ENCODE measurements at regions not wholly inside any gene's neighbourhood (a gene's known extent, or its start where the extent isn't known, plus 50 kb on each side); places are given as distances from the start of the nearest gene placed in this dataset.
A peak's percentile ranks its signal among the peaks of the same experiment; 100 is the strongest.

DNA sequence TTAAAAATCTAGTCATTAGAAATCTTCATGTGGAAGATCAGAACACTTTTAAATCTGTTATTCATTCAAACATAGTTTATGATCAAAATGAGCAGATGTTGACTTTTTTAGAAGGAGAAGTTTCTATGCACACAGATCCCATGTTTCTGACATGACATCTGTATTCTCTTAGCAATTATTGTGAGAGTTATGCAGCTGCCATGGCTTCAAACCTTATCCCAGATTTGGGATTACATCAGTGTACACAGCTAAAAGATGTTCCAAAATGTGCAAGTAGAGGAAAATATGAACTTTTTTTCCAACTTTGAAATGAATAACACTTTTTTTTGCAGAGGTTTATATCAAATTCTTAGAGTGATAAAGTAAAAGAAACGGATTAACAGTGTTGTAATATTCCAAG, 1166.9 kb downstream of the ZPLD1 start:
- no peak for DNase-seq
- no peaks in the 10 kb centered on the region for H3K36me3 ChIP-seq (replicated peaks in 1 of 2; ENCODE audit: insufficient read depth in 1 of 2, low read depth in 2 of 2)
- H3K27me3 ChIP-seq: no peaks in the 10 kb centered on the region
- no peaks in the 10 kb centered on the region for H3K9me3 ChIP-seq
- H3K4me1 ChIP-seq: no peaks in the 10 kb centered on the region
- intact Hi-C loops (cut with DNase I): no loop called here
- no peak for ATAC-seq
- H3K27ac ChIP-seq: no peak overlapping the region
- no peak overlapping the region for H3K4me3 ChIP-seq
- TF ChIP-seq POLR2A (IDR thresholded peaks at IDR 0.05): no peak
- TF ChIP-seq, protein P1, sequence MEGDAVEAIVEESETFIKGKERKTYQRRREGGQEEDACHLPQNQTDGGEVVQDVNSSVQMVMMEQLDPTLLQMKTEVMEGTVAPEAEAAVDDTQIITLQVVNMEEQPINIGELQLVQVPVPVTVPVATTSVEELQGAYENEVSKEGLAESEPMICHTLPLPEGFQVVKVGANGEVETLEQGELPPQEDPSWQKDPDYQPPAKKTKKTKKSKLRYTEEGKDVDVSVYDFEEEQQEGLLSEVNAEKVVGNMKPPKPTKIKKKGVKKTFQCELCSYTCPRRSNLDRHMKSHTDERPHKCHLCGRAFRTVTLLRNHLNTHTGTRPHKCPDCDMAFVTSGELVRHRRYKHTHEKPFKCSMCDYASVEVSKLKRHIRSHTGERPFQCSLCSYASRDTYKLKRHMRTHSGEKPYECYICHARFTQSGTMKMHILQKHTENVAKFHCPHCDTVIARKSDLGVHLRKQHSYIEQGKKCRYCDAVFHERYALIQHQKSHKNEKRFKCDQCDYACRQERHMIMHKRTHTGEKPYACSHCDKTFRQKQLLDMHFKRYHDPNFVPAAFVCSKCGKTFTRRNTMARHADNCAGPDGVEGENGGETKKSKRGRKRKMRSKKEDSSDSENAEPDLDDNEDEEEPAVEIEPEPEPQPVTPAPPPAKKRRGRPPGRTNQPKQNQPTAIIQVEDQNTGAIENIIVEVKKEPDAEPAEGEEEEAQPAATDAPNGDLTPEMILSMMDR (IDR thresholded peaks at IDR 0.05): no peak
- 24 to 48% methylated on average over 1 of the region's 1 CpG for WGBS, 2 donors

DNA sequence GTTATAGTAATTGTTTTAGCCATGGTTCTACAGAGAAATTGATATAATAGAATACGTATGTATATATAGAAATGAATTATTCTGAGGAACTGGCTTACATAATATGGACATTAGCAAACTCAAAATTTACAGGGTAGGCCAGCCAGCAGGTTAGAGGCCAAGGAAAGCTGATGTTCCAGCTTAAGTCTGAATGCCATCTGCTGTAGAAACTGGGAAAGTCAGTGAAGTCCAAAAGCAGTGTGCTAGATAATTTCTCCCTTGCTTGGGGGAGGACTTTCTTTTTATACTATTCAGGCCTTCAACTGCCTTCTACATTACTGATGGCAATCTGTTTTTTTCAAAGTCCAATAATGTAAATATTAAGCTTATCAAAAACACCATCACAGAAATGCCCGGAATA, 1174.7 kb downstream of the ZPLD1 start:
- ATAC-seq: no peak
- Histone ChIP-seq H3K27me3 (no peaks in the 10 kb centered on the region), H3K36me3 (replicated peaks in 1 of 2; ENCODE audit: insufficient read depth in 1 of 2, low read depth in 2 of 2) (no peaks in the 10 kb centered on the region), H3K4me1 (no peaks in the 10 kb centered on the region), H3K4me3 (no peak overlapping the region), H3K9me3 (no peaks in the 10 kb centered on the region), H3K27ac (no peak overlapping the region)
- 70 to 73% methylated on average over 2 of the region's 2 CpGs for WGBS, 2 donors
- intact Hi-C loops (cut with DNase I): no loop called here
- DNase-seq: no peak
- TF ChIP-seq, protein P1 (IDR thresholded peaks at IDR 0.05): peak in 1 of 7 experiments; percentile 7
- TF ChIP-seq POLR2A (IDR thresholded peaks at IDR 0.05): no peak

DNA sequence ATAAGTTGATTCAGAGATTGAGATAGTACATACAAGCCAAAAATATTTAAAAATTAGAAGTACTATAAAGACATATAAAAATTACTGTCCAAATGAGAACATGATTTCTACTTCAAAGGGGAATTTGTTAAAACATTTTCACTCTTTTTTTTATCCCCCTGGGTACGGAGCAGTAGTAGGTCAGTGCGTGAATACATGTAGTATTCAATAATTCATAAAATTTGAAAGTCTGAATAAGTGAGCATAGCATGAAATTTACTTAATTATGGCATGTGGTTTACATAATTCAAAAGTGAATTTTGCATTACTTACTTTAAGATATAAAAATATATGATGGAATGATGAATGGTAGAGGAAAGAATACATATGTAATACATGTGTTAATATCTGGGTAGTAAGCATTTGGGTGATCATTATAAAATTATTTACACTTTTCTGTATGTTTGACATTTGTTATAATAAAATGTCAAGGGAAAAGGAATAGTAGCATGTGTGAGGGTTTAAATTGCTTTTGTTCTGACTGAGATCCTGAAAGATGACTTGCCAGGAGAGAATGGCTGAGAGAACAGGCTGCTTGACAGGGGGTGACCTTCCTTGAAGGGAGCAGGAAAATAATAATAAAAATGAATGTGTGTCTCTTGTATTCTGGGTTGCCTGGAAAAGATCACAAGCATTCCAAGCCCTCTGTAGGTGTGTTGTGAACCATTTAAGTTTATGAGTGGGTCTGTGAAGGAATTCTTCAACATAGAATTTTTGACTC, 1178.8 kb downstream of the ZPLD1 start:
- Histone ChIP-seq H3K4me3 (no peak overlapping the region), H3K27me3 (no peaks in the 10 kb centered on the region), H3K9me3 (no peaks in the 10 kb centered on the region), H3K27ac (no peak overlapping the region), H3K36me3 (replicated peaks in 1 of 2; ENCODE audit: insufficient read depth in 1 of 2, low read depth in 2 of 2) (no peaks in the 10 kb centered on the region), H3K4me1 (no peaks in the 10 kb centered on the region)
- 88 to 94% methylated on average over 2 of the region's 2 CpGs for WGBS, 2 donors
- intact Hi-C loops (cut with DNase I): no loop called here
- DNase-seq: no peak
- no peak for TF ChIP-seq POLR2A (IDR thresholded peaks at IDR 0.05)
- TF ChIP-seq, protein P1 (IDR thresholded peaks at IDR 0.05): no peak
- ATAC-seq: no peak

DNA sequence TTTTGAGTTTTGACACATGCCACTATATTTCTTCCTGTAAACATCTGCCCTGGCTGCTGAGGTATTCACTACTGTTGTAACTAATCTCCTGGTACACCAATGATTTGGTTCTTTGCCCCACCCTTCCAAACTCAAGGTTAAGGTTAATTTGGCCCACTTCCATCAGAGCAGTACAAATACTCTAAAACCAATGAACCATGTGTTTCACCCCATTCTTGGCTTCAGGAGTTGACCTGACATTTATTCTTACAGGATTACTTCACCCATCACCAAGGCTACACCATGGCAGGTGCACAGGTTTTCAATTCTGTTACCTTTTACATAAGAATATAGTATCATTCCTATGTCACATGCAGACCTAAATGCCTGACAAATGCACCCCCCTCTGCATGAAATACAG, 1179.9 kb downstream of the ZPLD1 start:
- H3K4me1 ChIP-seq: no peaks in the 10 kb centered on the region
- no peaks in the 10 kb centered on the region for H3K27me3 ChIP-seq
- H3K4me3 ChIP-seq: no peak overlapping the region
- H3K36me3 ChIP-seq (replicated peaks in 1 of 2; ENCODE audit: insufficient read depth in 1 of 2, low read depth in 2 of 2): no peaks in the 10 kb centered on the region
- TF ChIP-seq, protein P1 (IDR thresholded peaks at IDR 0.05): no peak
- TF ChIP-seq POLR2A (IDR thresholded peaks at IDR 0.05): no peak
- no peak for ATAC-seq
- no peak overlapping the region for H3K27ac ChIP-seq
- H3K9me3 ChIP-seq: no peaks in the 10 kb centered on the region
- intact Hi-C loops (cut with DNase I): no loop called here
- no peak for DNase-seq

DNA sequence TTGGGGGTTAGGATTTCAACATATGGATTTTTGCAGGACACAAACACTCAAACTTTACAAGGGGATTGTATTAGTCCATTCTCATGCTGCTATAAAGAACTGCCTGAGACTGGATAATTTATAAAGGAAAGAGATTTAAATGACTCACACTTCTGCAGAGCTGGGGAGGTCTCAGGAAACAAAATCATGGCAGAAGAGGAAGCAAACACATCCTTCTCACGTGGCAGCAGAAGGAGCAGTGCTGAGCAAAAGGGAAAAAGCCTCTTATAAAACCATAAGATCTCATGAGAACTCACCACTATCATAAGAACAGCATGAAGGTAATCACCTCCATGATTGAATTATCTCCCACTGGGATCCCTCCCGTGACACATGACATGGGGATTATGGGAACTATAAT, 1183.1 kb downstream of the ZPLD1 start:
- TF ChIP-seq, protein P1 (IDR thresholded peaks at IDR 0.05): no peak
- TF ChIP-seq POLR2A (IDR thresholded peaks at IDR 0.05): no peak

More for the DNA sequence above, 1183.1 kb downstream of the ZPLD1 start:
- H3K4me3 ChIP-seq: no peak overlapping the region
- no peaks in the 10 kb centered on the region for H3K27me3 ChIP-seq
- DNase-seq: no peak
- WGBS, 2 donors: 50 to 64% methylated on average over 2 of the region's 2 CpGs
- no peaks in the 10 kb centered on the region for H3K36me3 ChIP-seq (replicated peaks in 1 of 2; ENCODE audit: insufficient read depth in 1 of 2, low read depth in 2 of 2)
- no peaks in the 10 kb centered on the region for H3K4me1 ChIP-seq
- no peak for ATAC-seq
- no peak overlapping the region for H3K27ac ChIP-seq
- no peaks in the 10 kb centered on the region for H3K9me3 ChIP-seq
- intact Hi-C loops (cut with DNase I): no loop called here

Measured in body of pancreas (tissue), 4 donors.